ENCODE measurements at regions not wholly inside any gene's neighbourhood (a gene's known extent, or its start where the extent isn't known, plus 50 kb on each side); places are given as distances from the start of the nearest gene placed in this dataset.

DNA sequence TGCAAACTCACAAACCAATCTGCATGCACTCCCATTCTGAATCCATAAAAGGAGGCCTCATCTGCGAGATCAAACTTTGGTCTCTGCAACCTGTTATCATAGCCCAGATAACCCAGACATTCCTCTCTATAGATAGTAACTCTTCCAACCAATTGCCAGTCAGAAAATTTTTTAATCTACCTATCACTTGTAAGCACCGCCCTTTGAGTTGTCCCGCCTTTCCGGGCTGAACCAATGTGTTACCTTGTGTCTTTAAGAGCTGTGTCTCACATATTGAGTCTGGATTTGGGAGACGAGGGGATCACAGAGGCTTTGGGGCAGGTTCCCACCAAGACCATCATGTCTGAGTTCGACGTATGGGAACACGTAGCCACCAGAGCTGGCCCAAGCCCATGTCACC, 91.1 kb upstream of the PPP1R26 start:
- Histone ChIP-seq H4K91ac (ENCODE audit: insufficient read depth, low read depth, low read length) (no peak overlapping the region), H3K27ac (ENCODE audit: insufficient read depth, low read length) (no peak overlapping the region), H3K9ac (ENCODE audit: low read depth, low read length) (no peak overlapping the region), H3K23ac (ENCODE audit: low read depth, low read length) (no peak overlapping the region), H4K5ac (ENCODE audit: low read depth, low read length) (no peak overlapping the region), H3K27me3 (ENCODE audit: control insufficient read depth, insufficient read depth, low read length) (no peaks in the 10 kb centered on the region), H3K9me3 (ENCODE audit: control insufficient read depth, insufficient read depth, low read length) (peaks cover 11% of the 10 kb centered on the region; the same call in 1 of the 2 replicates), H3K14ac (replicated peaks; ENCODE audit: low read depth, low read length) (no peak overlapping the region), H2BK15ac (ENCODE audit: low read depth, low read length) (no peak overlapping the region), H3K4me1 (ENCODE audit: control insufficient read depth, insufficient read depth, low read length) (no peaks in the 10 kb centered on the region), H3K79me1 (ENCODE audit: low read depth in 1 of 2, low read length in 2 of 2) (no peaks in the 10 kb centered on the region), H3K4me3 (ENCODE audit: insufficient read depth, low read depth, low read length) (no peak overlapping the region), H2AK9ac (replicated peaks; ENCODE audit: low read depth, low read length, poor library complexity) (no peak overlapping the region), H4K20me1 (ENCODE audit: insufficient read depth, low read length) (no peaks in the 10 kb centered on the region), H3K36me3 (ENCODE audit: control insufficient read depth, insufficient read depth, low read length) (no peaks in the 10 kb centered on the region), H2BK5ac (ENCODE audit: low read depth, low read length, poor library complexity, severe bottlenecking) (no peak overlapping the region), H2AFZ (replicated peaks; ENCODE audit: low read length, poor library complexity) (no peak overlapping the region), H3K9me1 (ENCODE audit: insufficient read depth, low read length) (no peaks in the 10 kb centered on the region), H3K4me2 (ENCODE audit: low read depth, low read length) (no peak overlapping the region), H3K18ac (ENCODE audit: low read depth, low read length) (no peak overlapping the region), H3K4ac (ENCODE audit: low read depth, low read length) (no peak overlapping the region), H2BK120ac (ENCODE audit: low read depth, low read length) (no peak overlapping the region), H3K56ac (ENCODE audit: extremely low read depth, insufficient read depth, low read length) (no peak overlapping the region), H2AK5ac (ENCODE audit: low read depth, low read length) (no peak overlapping the region), H4K8ac (ENCODE audit: low read depth in 2 of 2, low read length in 2 of 2) (no peak overlapping the region), H2BK20ac (ENCODE audit: low read depth, low read length) (no peak overlapping the region)
- POLR2A ChIA-PET (ENCODE audit: unreplicated experiment), result no interaction called here
- WGBS, 2 experiments (ENCODE audit: extremely low coverage in 2 of 2, insufficient read length in 1 of 2), result no CpG with 5 or more reads among the region's 8 CpGs
- no TSS peak for BruUV-seq (replicated peaks)
- dilution Hi-C loops (cut with HindIII; ENCODE audit: low sequenced_read_pairs, unreplicated experiment), result no loop called here
- no peak for DNase-seq
- TF ChIP-seq SMC3 (IDR thresholded peaks at IDR 0.05; ENCODE audit: low read depth, low read length), result no peak
- TF ChIP-seq RAD21 (IDR thresholded peaks at IDR 0.05; ENCODE audit: low read length), result no peak
- no peak for TF ChIP-seq CHD1 (IDR thresholded peaks at IDR 0.05; ENCODE audit: low read depth, low read length)
- TF ChIP-seq NFE2L2 (IDR thresholded peaks at IDR 0.05; ENCODE audit: low read depth, low read length), result no peak
- no peak for TF ChIP-seq CEBPB (IDR thresholded peaks at IDR 0.05; ENCODE audit: low read depth, low read length)
- TF ChIP-seq FOS (IDR thresholded peaks at IDR 0.05; ENCODE audit: low read depth, low read length), result no peak
- TF ChIP-seq, protein P1, sequence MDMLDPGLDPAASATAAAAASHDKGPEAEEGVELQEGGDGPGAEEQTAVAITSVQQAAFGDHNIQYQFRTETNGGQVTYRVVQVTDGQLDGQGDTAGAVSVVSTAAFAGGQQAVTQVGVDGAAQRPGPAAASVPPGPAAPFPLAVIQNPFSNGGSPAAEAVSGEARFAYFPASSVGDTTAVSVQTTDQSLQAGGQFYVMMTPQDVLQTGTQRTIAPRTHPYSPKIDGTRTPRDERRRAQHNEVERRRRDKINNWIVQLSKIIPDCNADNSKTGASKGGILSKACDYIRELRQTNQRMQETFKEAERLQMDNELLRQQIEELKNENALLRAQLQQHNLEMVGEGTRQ (IDR thresholded peaks at IDR 0.05; ENCODE audit: low read depth, low read length), result no peak
- TF ChIP-seq RFX5 (IDR thresholded peaks at IDR 0.05; ENCODE audit: low read depth, low read length), result no peak
- TF ChIP-seq POLR2A (IDR thresholded peaks at IDR 0.05; ENCODE audit: low read depth, low read length), result no peak
- TF ChIP-seq MXI1 (IDR thresholded peaks at IDR 0.05; ENCODE audit: borderline replicate concordance, low read depth, low read length), result no peak
- no peak for TF ChIP-seq MAFK (IDR thresholded peaks at IDR 0.05; ENCODE audit: low read depth, low read length)
- TF ChIP-seq, protein P2, sequence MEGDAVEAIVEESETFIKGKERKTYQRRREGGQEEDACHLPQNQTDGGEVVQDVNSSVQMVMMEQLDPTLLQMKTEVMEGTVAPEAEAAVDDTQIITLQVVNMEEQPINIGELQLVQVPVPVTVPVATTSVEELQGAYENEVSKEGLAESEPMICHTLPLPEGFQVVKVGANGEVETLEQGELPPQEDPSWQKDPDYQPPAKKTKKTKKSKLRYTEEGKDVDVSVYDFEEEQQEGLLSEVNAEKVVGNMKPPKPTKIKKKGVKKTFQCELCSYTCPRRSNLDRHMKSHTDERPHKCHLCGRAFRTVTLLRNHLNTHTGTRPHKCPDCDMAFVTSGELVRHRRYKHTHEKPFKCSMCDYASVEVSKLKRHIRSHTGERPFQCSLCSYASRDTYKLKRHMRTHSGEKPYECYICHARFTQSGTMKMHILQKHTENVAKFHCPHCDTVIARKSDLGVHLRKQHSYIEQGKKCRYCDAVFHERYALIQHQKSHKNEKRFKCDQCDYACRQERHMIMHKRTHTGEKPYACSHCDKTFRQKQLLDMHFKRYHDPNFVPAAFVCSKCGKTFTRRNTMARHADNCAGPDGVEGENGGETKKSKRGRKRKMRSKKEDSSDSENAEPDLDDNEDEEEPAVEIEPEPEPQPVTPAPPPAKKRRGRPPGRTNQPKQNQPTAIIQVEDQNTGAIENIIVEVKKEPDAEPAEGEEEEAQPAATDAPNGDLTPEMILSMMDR (conservative IDR thresholded peaks at IDR 0.05; ENCODE audit: low read depth, low read length), result no peak
- TF ChIP-seq, protein P3, sequence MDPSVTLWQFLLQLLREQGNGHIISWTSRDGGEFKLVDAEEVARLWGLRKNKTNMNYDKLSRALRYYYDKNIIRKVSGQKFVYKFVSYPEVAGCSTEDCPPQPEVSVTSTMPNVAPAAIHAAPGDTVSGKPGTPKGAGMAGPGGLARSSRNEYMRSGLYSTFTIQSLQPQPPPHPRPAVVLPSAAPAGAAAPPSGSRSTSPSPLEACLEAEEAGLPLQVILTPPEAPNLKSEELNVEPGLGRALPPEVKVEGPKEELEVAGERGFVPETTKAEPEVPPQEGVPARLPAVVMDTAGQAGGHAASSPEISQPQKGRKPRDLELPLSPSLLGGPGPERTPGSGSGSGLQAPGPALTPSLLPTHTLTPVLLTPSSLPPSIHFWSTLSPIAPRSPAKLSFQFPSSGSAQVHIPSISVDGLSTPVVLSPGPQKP (IDR thresholded peaks at IDR 0.05; ENCODE audit: borderline replicate concordance, low read depth, low read length), result no peak
- TF ChIP-seq MAZ (IDR thresholded peaks at IDR 0.05; ENCODE audit: borderline replicate concordance, low read depth, low read length), result no peak
- no peak for TF ChIP-seq RCOR1 (IDR thresholded peaks at IDR 0.05; ENCODE audit: insufficient replicate concordance, low read length)
- no peak for TF ChIP-seq BHLHE40 (IDR thresholded peaks at IDR 0.05; ENCODE audit: low read depth, low read length)
- intact Hi-C loops (cut with micrococcal nuclease), result no loop called here
- no peak for ATAC-seq (ENCODE audit: low read depth)
- CTCF ChIA-PET, result interaction anchor here (1.0 kb wide), 1 partner anchor 9 kb away, joined by 3 read pairs; no protein-coding TSS in a partner anchor
- in situ Hi-C loops (cut with MboI; ENCODE audit: low sequenced_read_pairs), result no loop called here

All from IMR-90 (cell line).